Endothelial cell of umbilical vein (primary cell): ENCODE measurements at regions not wholly inside any gene's neighbourhood (a gene's known extent, or its start where the extent isn't known, plus 50 kb on each side); places are given as distances from the start of the nearest gene placed in this dataset.

ENCODE experiments used
- CTCF ChIP-seq, 2 donors: IDR thresholded peaks; 1 replicate in 1 of 2; 2 replicates in 1 of 2; pipeline ENCODE4 v1.5.1; 2011; ENCODE audit warnings: low read length in 2 of 2, mild to moderate bottlenecking in 2 of 2, moderate library complexity in 2 of 2, control low read depth in 1 of 2, inconsistent platforms in 1 of 2, low read depth in 1 of 2; ENCODE audit not compliant: insufficient read depth in 1 of 2; ENCODE audit errors: extremely low read depth in 1 of 2
- POLR2A ChIP-seq: IDR thresholded peaks from 2 replicates; pipeline ENCODE4 v1.6.1; 2012; ENCODE audit warnings: low read depth, mild to moderate bottlenecking, control low read depth, low read length
- POLR2AphosphoS5 ChIP-seq: IDR thresholded peaks from 2 replicates; pipeline ENCODE4 v1.6.1; 2012; ENCODE audit warnings: low read depth, mild to moderate bottlenecking, control low read depth, low read length, moderate library complexity; ENCODE audit not compliant: insufficient read depth

- TF ChIP-seq POLR2A (no peak), CTCF (IDR thresholded peaks at IDR 0.05; ENCODE audit: extremely low read depth in 1 of 2, insufficient read depth in 1 of 2, low read depth in 1 of 2, low read length in 2 of 2) (no peak), POLR2AphosphoS5 (no peak)
These were observed 254.4 kb upstream of the TLE3 start for GRCh38 chr15:70351941-70352774.
